ENCODE measurements at regions not wholly inside any gene's neighbourhood (a gene's known extent, or its start where the extent isn't known, plus 50 kb on each side); places are given as distances from the start of the nearest gene placed in this dataset.

GRCh38 chr6:139648430-139649000 is 274.1 kb upstream of the CITED2 start:
- no peak for DNase-seq
- Histone ChIP-seq H3K27me3 (ENCODE audit: low read depth) (no peaks in the 10 kb centered on the region), H3K27ac (replicated peaks) (no peak overlapping the region), H3K4me3 (no peak overlapping the region), H3K36me3 (no peaks in the 10 kb centered on the region), H3K9me3 (replicated peaks) (peaks cover 10% of the 10 kb centered on the region), H3K4me1 (peaks cover 21% of the 10 kb centered on the region)
- intact Hi-C loops (cut with micrococcal nuclease): no loop called here
- no peak for TF ChIP-seq CTCF (IDR thresholded peaks at IDR 0.05; ENCODE audit: borderline replicate concordance)

DNA sequence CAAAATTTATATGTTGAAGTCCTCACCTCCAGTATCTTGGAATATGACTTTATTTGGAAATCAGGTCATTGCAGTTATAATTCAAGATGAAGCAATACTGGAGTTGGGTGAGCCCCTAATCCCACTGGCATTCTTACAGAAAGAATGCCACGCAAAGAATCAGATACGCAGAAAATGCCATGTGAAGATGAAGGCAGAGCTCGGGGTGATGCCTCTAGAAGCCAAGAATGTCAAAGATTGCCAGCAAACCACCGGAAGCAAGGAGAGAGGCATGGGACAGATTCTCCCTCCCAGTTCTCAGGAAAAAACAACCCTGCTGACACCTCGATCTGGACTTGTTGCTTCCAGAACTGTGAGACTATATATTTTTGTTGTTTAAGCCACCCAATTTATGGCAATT is 273.4 kb upstream of the CITED2 start:
- intact Hi-C loops (cut with micrococcal nuclease): no loop called here
- Histone ChIP-seq H3K9me3 (replicated peaks) (peaks cover 10% of the 10 kb centered on the region), H3K4me3 (no peak overlapping the region), H3K36me3 (no peaks in the 10 kb centered on the region), H3K4me1 (peaks cover 21% of the 10 kb centered on the region), H3K27ac (replicated peaks) (no peak overlapping the region), H3K27me3 (ENCODE audit: low read depth) (no peaks in the 10 kb centered on the region)
- TF ChIP-seq CTCF (IDR thresholded peaks at IDR 0.05; ENCODE audit: borderline replicate concordance): no peak
- DNase-seq: no peak

DNA sequence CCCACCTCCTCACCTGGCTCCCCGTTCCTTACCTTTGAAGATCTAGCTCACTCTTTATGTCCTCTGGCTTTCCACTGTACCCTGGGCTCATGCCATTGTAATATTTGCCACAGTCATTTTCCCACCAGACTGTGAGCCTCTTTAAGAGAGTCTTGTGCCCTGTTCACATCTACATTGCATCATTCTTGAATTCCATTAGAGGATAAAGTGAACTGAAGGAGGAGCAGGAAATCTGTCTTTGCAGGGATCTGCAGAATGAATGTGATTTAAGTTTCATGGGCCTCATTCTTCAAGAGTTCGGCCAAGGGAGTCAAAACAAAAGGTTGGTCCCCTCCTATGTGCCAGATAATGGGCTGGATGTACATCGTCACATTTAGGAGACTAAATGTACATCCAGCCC is 272.6 kb upstream of the CITED2 start:
- no peak for TF ChIP-seq CTCF (IDR thresholded peaks at IDR 0.05; ENCODE audit: borderline replicate concordance)
- no peaks in the 10 kb centered on the region for H3K27me3 ChIP-seq (ENCODE audit: low read depth)
- intact Hi-C loops (cut with micrococcal nuclease): no loop called here
- no peaks in the 10 kb centered on the region for H3K36me3 ChIP-seq
- H3K9me3 ChIP-seq (replicated peaks): peaks cover 10% of the 10 kb centered on the region
- no peak for DNase-seq
- no peak overlapping the region for H3K27ac ChIP-seq (replicated peaks)
- H3K4me3 ChIP-seq: no peak overlapping the region
- H3K4me1 ChIP-seq: peaks cover 21% of the 10 kb centered on the region

DNA sequence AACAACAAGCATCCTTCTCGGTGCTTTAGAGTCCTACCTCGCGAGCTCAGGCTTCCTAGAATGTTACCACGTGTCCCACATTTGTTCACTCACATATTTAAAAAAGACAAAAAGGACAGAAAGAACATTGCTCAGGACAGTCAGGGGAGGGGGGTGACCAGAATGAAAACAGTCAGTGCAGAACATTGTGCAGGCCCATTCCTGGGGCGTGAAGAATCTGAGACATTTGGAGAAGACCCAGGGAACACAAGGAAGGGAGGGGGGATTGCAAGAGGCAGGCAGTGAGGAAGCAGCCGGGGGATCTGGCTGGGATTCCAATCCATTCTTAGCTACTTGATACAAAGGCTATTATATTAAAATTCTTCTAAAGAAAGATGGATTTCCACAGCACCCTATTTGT is 270.4 kb upstream of the CITED2 start:
- Histone ChIP-seq H3K4me3 (no peak overlapping the region), H3K9me3 (replicated peaks) (peaks cover 10% of the 10 kb centered on the region), H3K27me3 (ENCODE audit: low read depth) (no peaks in the 10 kb centered on the region), H3K36me3 (no peaks in the 10 kb centered on the region), H3K27ac (replicated peaks) (peak overlapping the region; percentile 30), H3K4me1 (peaks cover 21% of the 10 kb centered on the region)
- intact Hi-C loops (cut with micrococcal nuclease): no loop called here
- no peak for DNase-seq
- no peak for TF ChIP-seq CTCF (IDR thresholded peaks at IDR 0.05; ENCODE audit: borderline replicate concordance)

- DNase-seq: no peak
- H3K4me1 ChIP-seq: peaks cover 21% of the 10 kb centered on the region
- intact Hi-C loops (cut with micrococcal nuclease): no loop called here
- H3K27ac ChIP-seq (replicated peaks): no peak overlapping the region
- no peaks in the 10 kb centered on the region for H3K36me3 ChIP-seq
- no peak overlapping the region for H3K4me3 ChIP-seq
- peaks cover 10% of the 10 kb centered on the region for H3K9me3 ChIP-seq (replicated peaks)
- no peaks in the 10 kb centered on the region for H3K27me3 ChIP-seq (ENCODE audit: low read depth)
- TF ChIP-seq CTCF (IDR thresholded peaks at IDR 0.05; ENCODE audit: borderline replicate concordance): no peak
Measured at GRCh38 chr6:139643986-139644385, 269.5 kb upstream of the CITED2 start.
